WERI-Rb-1 (cell line): ENCODE measurements at regions not wholly inside any gene's neighbourhood (a gene's known extent, or its start where the extent isn't known, plus 50 kb on each side); places are given as distances from the start of the nearest gene placed in this dataset.
"Not testable (repeated sequence)": the region's sequence is repeated elsewhere in the genome, so short reads cannot be mapped to it uniquely, and the experiment has no call there.

ENCODE experiments used
- DNase-seq: peaks from one replicate; pipeline ENCODE4 v3.0.0-alpha.2; 2020
- H3K27ac ChIP-seq: fragments of 250-450 bp; sonication (Bioruptor Pico); 2 replicates; pipeline ENCODE4 v1.5.1; 2020; ENCODE audit warnings: mild to moderate bottlenecking, moderate library complexity
- H3K27me3 ChIP-seq: fragments of 250-450 bp; sonication (Bioruptor Pico); 2 replicates; pipeline ENCODE4 v1.5.1; 2021; ENCODE audit warnings: mild to moderate bottlenecking, low read depth, moderate library complexity; ENCODE audit not compliant: insufficient read depth, severe bottlenecking
- H3K36me3 ChIP-seq: fragments of 250-450 bp; sonication (Bioruptor Pico); 2 replicates; pipeline ENCODE4 v1.5.1; 2020; ENCODE audit warnings: mild to moderate bottlenecking, moderate library complexity
- H3K4me3 ChIP-seq: 2 replicates; pipeline ENCODE4 v1.5.1; 2011; ENCODE audit warnings: low read depth, mild to moderate bottlenecking, control low read depth, low read length
- H3K9me3 ChIP-seq: fragments of 250-450 bp; sonication (Bioruptor Pico); 2 replicates; pipeline ENCODE4 v1.5.1; 2021; ENCODE audit warnings: mild to moderate bottlenecking, moderate library complexity; ENCODE audit not compliant: severe bottlenecking
- CTCF ChIP-seq: IDR thresholded peaks from 2 replicates; pipeline ENCODE4 v1.5.1; 2011; ENCODE audit warnings: low read depth, mild to moderate bottlenecking, control low read depth, inconsistent platforms, low read length

DNA sequence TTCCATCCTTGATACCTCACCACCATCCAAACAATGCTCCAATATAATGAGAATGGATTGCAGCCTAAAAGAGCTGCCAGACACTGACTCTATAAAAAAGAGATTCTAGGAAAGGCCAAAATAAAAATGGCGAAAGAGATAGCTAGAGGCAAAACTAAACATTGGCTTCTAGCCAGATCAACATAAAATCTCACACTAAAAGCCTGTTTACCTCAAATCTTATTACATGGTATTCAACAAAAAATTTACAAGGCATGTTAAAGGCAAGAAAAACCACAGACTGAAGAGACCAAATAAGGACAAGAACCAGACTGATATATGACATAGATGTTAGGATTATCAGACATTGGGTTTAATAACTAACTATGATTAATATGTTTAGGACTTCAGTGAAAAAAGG lies 1127.0 kb downstream of the DNAJB9 start:
- no peaks in the 10 kb centered on the region for H3K36me3 ChIP-seq
- no peaks in the 10 kb centered on the region for H3K27me3 ChIP-seq
- DNase-seq: no peak
- no peak overlapping the region for H3K4me3 ChIP-seq
- H3K27ac ChIP-seq: no peak overlapping the region
- no peak for TF ChIP-seq CTCF
- no peaks in the 10 kb centered on the region for H3K9me3 ChIP-seq

GRCh38 chr7:109699661-109700060 lies 1130.0 kb downstream of the DNAJB9 start:
- TF ChIP-seq CTCF: no peak
- no peak for DNase-seq

DNA sequence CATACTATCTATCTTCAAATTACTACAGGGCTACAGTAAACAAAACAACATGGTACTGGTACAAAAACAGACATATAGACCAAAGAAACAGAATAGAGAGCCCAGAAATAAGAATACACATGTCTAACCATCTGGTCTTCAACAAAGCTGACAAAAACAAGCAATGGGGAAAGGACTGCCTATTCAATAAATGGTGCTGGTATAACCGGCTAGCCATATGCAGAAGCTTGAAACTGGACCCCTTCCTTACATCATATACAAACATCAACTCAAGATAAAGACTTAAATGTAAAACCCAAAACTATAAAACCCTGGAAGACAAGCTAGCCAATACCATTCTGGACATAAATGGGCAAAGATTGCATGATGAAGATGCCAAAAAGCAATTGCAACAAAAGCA lies 1143.7 kb downstream of the DNAJB9 start:
- H3K4me3 ChIP-seq: no peak overlapping the region
- no peaks in the 10 kb centered on the region for H3K27me3 ChIP-seq
- no peaks in the 10 kb centered on the region for H3K36me3 ChIP-seq
- H3K27ac ChIP-seq: no peak overlapping the region
- DNase-seq: no peak
- H3K9me3 ChIP-seq: no peaks in the 10 kb centered on the region
- TF ChIP-seq CTCF: no peak

More at GRCh38 chr7:109699661-109700060, 1130.0 kb downstream of the DNAJB9 start:
- Histone ChIP-seq H3K36me3 (no peaks in the 10 kb centered on the region), H3K9me3 (no peaks in the 10 kb centered on the region), H3K27me3 (no peaks in the 10 kb centered on the region), H3K27ac (no peak overlapping the region), H3K4me3 (no peak overlapping the region)

DNA sequence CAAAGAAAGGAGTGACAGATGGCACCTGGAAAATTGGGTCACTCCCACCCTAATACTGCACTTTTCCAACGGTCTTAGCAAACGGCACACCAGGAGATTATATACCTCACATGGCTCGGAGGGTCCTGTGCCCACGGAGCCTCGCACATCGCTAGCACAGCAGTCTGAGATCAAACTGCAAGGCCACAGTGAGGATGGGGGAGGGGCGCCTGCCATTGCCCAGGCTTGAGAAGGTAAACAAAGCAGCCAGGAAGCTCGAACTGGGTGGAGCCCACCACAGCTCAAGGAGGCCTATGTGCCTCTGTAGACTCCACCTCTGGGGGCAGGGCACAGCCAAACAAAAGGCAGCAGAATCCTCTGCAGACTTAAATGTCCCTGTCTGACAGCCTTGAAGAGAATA lies 1149.7 kb downstream of the DNAJB9 start:
- not testable (repeated sequence) for DNase-seq, H3K27me3 ChIP-seq, H3K4me3 ChIP-seq, H3K27ac ChIP-seq, H3K9me3 ChIP-seq, H3K36me3 ChIP-seq

- H3K27me3 ChIP-seq: no peaks in the 10 kb centered on the region
- H3K9me3 ChIP-seq: no peaks in the 10 kb centered on the region
- no peak for DNase-seq
- no peak for TF ChIP-seq CTCF
- no peak overlapping the region for H3K4me3 ChIP-seq
- no peaks in the 10 kb centered on the region for H3K36me3 ChIP-seq
- no peak overlapping the region for H3K27ac ChIP-seq
Measured at GRCh38 chr7:109734601-109735000, 1164.9 kb downstream of the DNAJB9 start.

DNA sequence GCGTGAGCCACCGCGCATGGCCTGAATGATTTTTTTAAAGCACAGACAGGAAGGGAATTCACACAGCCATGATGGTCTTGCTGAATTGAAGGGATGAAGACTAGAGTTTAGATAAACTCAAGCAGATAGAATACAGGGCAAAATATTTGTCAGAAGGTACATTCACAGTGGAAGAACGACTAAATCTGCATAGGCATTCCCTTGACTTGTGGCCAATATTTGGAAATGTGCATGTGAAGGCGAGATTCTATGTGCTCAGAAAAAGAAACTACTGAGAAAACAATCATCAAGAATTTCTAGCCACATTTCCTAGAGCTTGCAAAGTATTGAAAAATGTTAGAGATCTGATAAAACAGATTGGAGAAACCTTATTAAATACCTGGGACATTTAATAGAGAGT lies 1166.2 kb downstream of the DNAJB9 start:
- Histone ChIP-seq H3K27me3 (no peaks in the 10 kb centered on the region), H3K4me3 (no peak overlapping the region), H3K27ac (no peak overlapping the region), H3K9me3 (no peaks in the 10 kb centered on the region), H3K36me3 (no peaks in the 10 kb centered on the region)
- DNase-seq: no peak
- no peak for TF ChIP-seq CTCF
